ENCODE measurements at regions not wholly inside any gene's neighbourhood (a gene's known extent, or its start where the extent isn't known, plus 50 kb on each side); places are given as distances from the start of the nearest gene placed in this dataset.

GRCh38 chr2:126264625-126265024 lies 391.3 kb upstream of the GYPC start:
- TF ChIP-seq, protein P1, sequence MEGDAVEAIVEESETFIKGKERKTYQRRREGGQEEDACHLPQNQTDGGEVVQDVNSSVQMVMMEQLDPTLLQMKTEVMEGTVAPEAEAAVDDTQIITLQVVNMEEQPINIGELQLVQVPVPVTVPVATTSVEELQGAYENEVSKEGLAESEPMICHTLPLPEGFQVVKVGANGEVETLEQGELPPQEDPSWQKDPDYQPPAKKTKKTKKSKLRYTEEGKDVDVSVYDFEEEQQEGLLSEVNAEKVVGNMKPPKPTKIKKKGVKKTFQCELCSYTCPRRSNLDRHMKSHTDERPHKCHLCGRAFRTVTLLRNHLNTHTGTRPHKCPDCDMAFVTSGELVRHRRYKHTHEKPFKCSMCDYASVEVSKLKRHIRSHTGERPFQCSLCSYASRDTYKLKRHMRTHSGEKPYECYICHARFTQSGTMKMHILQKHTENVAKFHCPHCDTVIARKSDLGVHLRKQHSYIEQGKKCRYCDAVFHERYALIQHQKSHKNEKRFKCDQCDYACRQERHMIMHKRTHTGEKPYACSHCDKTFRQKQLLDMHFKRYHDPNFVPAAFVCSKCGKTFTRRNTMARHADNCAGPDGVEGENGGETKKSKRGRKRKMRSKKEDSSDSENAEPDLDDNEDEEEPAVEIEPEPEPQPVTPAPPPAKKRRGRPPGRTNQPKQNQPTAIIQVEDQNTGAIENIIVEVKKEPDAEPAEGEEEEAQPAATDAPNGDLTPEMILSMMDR (IDR thresholded peaks at IDR 0.05), result no peak
- TF ChIP-seq JUN (CRISPR knock-in tag; IDR thresholded peaks at IDR 0.05) (no peak), ZNF532 (CRISPR knock-in tag; IDR thresholded peaks at IDR 0.05; ENCODE audit: borderline replicate concordance) (no peak), RELA (CRISPR knock-in tag; IDR thresholded peaks at IDR 0.05; ENCODE audit: borderline replicate concordance) (no peak)
- TF ChIP-seq, protein P2, sequence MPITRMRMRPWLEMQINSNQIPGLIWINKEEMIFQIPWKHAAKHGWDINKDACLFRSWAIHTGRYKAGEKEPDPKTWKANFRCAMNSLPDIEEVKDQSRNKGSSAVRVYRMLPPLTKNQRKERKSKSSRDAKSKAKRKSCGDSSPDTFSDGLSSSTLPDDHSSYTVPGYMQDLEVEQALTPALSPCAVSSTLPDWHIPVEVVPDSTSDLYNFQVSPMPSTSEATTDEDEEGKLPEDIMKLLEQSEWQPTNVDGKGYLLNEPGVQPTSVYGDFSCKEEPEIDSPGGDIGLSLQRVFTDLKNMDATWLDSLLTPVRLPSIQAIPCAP (CRISPR knock-in tag; IDR thresholded peaks at IDR 0.05), result no peak

Data from WTC11 (cell line).